Frontal cortex (tissue), 3 donors: ENCODE measurements at regions not wholly inside any gene's neighbourhood (a gene's known extent, or its start where the extent isn't known, plus 50 kb on each side); places are given as distances from the start of the nearest gene placed in this dataset.

ENCODE experiments used
- DNase-seq, 2 donors: peaks; one replicate each; pipeline ENCODE4 v3.0.0; 2012; ENCODE audit warnings: low spot score in 2 of 2
- FAIRE-seq: peaks from 2 replicates; lab custom pipeline; 2012; peaks lifted over from hg19 to GRCh38; lab: Jason Lieb, UNC
- donor health status: control.
- donor health status: control.
- donor health status: control.

DNA sequence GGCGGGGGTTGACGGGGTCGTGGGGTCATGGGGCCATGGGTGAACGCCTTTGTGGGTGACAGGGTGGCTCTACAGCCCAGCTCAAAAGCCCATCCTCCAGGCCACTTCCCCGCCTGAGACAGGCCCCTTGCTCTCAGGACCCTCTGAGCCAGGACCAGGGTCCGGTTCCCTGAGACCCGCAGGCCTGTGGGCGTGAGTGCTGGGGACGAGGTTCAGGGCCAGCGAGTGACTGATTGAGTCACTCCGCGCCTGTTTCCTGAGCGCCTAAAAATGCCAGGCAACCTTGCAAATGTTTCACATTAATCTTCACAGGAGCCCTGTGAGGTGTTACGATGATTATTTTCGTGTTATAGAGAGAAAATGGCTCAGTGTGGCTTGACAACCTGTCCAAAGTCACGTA lies 97.8 kb downstream of the ZNF674 start:
- no peak for FAIRE-seq
- DNase-seq: no peak

DNA sequence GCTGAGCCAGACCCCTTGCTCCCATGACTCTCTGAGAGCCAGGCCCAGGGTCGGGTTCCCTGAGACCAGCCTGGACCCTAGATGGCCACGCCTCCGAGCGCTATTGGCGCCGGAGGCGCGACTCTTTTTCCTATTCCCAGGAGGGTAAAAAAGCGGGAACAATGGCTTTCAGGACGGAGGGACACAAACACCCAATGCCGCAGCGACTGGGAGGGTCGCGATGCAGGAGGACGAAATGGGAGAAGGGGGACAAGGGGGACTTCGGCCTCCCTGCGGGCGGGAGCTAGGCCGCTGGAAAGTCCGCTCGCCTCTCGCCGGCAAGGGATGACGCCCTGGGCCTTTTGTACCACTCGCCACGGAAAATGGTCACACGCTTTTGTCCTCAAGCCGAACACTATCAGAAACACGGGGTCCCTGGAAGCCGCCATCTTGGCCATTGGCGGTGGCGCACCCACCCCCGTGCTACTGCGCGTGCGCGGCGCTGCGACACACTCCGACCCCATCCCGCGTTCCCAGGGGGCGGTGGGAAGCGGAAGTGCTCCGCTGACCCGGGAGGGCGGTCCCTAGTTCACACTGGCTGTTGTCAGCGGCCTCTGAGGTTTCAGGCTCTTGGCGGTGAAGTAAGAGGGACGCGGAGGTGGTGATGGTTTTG lies 98.4 kb downstream of the ZNF674 start:
- FAIRE-seq (no peak), DNase-seq (peak; percentile 64 to 77)

DNA sequence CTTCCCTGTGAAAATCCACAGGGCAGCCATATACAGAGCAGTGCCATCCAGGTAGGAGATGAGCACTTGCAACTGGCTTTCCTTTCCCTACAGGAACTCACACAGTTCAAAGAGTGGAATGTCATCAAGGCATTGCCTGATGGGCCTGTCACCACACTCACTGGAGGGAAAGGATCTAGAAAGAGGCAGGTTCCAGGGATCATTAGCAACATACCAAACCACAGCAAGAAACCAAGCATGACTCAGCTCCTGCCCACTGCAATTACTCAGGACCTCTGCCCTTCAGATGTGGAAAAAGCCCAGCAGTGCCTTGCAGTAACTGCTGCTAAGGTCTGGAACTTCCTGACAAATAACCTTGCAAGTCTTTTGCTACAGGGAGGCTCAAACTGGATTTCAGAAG lies 101.2 kb downstream of the ZNF674 start:
- no peak for FAIRE-seq
- no peak for DNase-seq

DNA sequence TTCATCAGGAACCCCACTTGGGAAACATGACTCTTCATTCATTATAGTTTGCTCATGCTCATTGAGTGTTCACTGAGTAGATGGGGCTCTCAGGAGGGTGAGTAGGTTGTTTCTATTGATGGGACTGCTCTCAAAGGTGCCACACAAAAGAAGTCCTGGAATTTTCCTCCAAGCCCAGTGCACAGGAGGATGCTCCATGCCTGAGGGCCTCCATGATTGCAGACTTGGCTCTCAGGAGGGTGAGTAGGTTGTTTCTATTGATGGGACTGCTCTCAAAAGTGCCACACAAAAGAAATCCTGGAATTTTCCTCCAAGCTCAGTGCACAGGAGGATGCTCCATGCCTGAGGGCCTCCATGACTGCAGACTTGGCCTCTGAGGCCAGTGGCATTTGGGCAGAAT lies 108.5 kb downstream of the ZNF674 start:
- no peak for FAIRE-seq
- no peak for DNase-seq

DNA sequence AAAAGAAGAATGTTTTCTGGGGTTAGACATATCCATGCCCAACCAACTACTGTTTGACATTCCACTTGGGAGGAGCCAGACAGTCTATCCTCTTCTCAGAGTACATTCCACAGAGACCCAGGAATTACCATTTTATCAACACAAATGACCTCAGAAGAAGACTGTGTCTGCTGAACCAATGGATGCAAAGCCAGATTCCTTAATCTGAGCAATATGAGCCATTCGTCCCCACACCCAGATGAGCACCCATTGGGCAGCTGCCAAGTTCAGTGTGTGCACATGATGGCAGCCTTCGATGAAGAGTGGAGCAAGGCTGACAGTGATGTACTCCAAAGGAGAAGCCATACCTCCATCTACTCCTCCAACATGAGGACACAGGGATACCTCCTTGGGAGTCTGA lies 111.3 kb downstream of the ZNF674 start:
- no peak for FAIRE-seq
- DNase-seq: no peak

DNA sequence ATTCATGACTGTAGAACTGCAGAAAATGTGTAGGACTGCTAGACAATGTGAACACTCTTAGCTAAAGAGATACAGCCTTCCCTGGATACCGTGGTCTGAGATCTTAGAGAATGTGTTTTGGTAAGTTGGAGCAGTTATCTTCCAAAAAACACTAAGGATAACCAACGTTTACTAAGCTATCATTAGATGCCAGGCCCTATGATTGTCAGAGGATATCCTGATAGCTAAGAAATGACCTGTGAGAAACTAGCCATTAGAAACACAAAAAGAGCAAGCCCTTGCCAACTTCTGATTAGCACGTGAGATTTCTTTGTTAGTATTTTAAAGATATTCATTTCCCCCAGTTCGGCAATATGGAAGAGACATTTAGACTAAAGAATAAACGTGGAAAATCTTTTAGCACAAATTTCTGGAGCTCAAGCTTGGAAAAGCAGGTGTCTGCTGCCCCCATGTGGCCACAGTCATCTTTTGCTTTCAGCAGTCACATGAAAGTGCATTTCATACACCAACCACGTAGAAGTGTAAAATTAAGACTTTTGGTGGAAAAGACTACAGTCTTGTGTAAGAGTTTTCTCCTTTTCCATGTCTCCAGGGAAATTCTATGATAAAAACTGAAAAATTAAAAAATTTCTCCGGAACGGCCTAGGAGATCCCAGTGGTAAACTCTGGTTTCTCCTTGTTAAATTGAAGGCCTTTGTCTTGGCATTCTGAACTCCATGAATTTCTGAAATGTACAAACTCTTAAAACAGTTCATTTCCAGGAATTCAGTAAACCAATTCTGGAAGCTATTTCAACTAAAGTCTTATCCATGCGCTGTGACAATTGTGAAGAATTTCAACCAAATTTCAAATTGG lies 136.4 kb downstream of the ZNF674 start:
- FAIRE-seq (peak; percentile 78), DNase-seq (peak; percentile 21 to 39)

DNA sequence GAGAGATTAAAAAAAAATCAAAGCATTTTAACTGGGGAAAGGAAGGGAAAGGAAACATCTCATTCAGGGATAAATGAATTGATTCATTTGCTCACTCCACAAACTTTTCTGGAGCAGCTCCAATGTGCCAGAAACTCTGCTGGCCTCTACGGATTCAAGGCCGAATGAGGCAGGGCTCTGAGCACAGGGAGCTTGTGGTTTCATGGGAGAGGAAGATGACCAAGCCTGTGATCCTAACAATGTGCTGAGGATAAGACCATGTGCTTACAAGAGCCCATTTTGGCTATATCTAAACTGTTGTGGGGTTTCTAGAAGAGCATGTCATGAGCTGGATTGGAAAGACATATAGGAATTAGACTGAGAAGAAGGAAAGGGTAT lies 137.5 kb downstream of the ZNF674 start:
- FAIRE-seq (no peak), DNase-seq (no peak)

DNA sequence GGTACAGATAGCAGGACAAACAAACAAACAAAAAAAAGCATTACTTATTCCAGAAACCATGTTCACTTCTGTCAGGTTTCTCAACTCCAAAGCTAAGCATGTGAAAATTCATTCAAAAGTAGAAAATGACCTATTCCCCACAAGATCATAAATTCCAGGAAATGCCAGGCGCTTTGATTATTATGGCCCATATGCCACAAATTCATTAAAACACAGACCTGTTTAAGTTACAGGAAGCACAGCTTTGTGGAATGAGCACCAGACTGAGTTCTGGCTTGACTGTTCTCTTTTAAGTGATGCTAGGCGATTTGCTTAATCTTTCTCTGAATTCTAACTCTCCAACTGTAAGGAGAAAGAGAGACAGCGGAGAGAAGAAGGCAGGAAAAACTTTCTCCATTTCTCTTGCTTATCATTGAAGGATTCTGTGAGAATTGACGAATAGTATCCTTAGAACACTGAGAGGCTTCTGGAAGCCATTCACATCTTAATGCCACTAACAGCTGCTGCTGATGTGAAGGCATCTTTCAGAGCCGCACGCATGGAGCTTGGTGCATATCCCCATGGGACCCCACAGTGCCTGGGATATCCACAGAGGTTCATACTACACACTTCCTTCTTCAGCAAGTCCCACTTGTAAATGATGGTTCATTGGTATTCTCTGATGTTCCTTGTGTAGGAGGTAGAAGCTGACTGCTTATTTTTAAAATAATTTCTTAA lies 138.0 kb downstream of the ZNF674 start:
- DNase-seq (no peak), FAIRE-seq (no peak)

DNA sequence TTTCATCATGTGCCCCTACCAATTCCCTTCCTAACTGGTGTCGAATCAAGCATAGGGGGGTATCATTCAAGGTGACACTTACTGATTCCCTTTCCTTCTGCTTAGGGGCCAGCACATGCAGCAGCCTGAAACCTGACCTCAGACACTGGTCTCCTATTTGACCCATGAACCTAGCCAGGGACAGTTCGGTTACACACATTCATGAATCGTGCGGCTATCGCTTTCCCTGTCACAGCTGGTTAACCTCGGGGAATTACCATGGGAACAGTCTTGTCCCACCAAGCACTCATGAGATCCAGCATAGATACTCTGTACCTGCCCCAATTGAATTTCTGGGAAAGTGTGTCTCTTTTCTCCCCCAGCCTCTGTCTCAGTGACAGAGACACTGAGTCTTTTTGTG lies 140.4 kb downstream of the ZNF674 start:
- FAIRE-seq: no peak
- no peak for DNase-seq

DNA sequence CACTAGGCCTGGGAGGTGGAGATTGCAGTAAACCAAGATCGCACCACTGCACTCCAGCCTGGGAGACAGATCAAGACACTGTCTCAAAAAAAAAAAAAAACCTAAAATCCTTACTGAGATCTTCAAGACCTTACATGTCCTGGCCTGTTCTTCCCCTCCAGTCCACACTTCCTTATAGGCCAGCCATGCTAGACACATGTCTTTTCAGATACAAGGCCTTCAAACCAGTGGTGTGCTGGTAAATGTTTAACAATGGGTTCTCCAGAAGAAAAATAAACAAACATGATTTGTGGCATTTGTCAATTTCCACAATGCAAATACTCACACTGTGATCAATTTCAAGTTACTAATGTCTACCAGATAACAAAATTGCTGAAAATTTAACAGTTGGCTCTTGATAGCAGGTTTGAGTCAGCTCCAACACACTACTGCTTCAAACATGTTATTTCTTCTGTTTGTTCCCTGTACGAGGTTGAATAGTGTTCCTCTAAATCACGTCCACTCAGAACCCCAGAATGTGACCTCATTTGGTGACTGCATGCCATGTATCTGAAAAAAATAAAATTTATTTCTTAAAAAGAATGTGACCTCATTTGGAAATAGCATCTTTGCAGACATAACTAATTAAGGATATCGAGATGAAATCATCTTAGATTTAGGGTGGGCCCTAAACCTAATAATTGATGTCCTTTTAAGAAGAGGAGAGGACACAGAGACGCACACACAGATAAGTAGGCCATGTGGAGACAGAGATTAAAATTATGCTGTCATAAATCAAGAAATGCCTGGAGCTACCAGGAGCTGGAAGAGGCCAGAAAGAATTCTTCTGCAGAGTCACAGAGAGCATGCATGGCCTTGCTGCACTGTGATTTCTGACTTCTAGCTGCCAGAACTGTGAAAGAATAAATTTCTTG lies 144.4 kb downstream of the ZNF674 start:
- FAIRE-seq: no peak
- DNase-seq: no peak

DNA sequence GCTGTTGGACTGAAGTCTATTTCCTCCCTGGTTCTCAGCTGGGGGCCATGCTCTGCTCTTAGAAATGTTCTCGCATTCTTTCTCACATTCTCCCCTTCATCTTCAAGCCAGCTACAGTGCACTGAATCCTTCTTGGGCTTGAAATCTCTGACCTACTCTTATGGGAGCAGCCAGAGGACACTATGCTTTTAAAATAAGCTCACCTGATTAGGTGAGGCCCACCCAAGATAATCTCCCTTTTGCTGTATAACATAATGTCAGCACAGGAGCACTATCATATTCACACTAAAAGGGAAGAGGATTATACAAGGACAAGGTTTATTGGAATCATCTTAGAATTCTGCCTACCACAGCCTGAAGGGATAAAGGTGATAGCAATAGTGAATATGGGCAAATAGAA lies 146.3 kb downstream of the ZNF674 start:
- no peak for FAIRE-seq
- no peak for DNase-seq

DNA sequence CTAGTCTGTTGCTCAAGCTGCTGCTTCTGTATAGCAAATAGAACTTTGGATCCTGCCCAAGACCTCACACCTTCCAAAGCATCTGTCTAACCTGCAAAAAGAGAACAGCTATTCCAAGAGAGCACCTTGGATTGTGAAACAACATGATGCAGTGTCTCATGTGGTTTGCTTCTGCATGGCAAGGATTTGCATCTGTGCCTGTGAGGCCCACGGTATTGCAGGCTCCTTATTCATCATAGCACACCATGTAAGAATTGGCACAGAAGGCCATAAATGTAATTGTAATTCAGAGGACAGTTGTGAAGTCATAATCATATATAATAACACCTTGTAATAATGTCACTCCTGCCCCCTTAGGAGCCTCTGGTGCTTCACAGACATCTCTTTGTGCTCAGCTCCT lies 147.1 kb downstream of the ZNF674 start:
- DNase-seq: no peak
- FAIRE-seq: no peak

DNA sequence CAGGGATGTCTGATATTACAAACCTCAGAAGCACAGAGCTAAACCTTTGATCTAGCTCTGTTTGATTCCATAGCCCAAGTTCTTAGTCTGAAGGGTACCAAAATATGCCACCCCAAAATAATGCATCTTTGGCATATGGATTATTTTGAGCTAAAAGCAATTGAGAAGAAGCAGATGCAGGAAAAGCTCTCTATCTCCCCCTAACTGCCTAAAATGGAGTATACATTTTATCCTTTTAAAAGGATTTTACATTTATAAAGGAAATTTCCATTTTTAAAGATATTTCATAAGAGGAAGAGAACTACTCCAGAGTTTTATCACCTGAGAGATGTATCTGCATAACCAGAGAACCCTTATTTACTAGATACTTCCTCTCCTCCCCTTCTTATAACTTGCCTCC lies 158.7 kb downstream of the ZNF674 start:
- no peak for FAIRE-seq
- DNase-seq: no peak

DNA sequence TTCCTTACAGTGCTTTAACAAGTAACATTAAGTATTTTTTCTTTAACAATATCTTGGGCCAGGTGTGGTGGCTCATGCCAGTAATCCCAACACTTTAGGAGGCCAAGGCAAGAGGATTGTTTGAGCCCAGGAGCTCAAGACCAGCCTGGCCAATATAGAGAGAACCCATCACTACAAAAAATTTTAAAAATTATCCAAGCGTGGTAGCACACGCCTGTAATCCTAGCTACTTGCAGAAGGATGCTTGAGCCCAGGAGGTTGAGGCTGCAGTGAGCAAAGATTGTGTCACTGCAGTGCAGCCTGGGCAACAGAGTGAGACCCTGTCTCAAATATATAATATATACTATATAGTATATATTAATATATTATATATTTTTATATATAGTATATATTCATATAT lies 162.2 kb downstream of the ZNF674 start:
- DNase-seq: no peak
- FAIRE-seq: no peak

DNA sequence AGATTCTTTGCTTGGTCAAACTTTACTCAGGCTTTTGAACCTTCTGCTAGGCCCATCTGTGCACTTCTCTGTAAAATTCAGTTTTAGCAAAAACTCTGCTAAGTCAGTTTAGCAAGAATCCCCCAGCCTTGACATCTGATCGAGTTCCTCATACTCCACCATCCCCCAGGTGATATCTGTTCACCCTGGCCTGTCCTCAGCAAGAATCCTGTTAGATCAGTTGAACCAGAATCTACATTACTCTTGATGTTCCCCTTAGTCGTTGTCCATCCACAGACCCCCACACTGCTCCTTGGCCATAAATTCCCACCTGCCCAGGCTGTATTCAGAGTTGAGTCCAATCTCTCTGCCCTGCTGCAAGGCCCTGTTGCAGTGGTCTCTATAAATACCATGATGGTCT lies 162.6 kb downstream of the ZNF674 start:
- no peak for DNase-seq
- FAIRE-seq: no peak

DNA sequence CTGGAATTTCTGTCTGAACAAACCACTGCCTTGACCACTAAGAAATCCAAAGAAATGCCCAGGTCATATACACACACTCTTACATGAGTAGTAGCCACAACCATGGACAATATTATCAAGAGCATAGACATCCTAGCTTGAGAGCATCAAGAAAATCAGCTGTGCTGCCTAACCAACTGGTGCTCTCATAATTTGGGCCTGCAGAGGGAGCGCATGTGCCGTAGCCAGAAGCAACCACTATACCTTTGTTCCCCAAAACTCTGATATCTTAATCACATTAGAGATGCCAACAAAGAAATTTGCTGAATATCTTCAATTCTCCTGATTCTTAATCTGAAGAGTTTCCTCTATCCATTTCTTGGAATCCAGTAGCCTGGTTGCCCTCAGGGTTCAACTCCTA lies 163.6 kb downstream of the ZNF674 start:
- DNase-seq: no peak
- no peak for FAIRE-seq

DNA sequence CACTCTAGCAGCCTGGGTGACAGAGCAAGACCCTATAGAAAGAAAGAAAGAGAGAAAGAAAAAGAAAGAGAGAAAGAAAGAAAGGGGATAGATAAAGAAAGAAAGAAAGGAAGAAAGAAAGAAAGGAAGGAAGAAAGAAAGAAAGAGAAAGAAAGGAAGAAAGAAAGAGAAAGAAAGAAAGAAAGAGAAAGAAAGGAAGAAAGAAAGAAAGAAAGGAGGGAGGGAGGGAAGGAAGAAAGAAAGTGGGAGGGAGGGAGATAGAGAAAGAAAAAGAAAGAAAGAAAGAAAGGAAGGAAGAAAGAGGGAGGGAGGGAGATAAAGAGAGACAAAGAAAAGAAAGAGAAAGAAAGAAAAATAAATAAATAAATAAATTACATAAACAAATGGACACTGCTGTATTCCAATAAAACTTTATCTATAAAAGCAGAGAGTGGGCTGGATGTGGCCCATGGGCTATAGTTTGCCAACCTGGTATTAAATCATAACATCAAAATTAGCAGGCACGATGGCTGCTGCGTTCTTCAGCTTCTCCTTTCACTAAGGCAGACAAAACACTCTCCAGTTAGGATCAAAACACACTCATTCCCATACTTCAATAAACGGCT lies 165.0 kb downstream of the ZNF674 start:
- DNase-seq: no peak
- no peak for FAIRE-seq

DNA sequence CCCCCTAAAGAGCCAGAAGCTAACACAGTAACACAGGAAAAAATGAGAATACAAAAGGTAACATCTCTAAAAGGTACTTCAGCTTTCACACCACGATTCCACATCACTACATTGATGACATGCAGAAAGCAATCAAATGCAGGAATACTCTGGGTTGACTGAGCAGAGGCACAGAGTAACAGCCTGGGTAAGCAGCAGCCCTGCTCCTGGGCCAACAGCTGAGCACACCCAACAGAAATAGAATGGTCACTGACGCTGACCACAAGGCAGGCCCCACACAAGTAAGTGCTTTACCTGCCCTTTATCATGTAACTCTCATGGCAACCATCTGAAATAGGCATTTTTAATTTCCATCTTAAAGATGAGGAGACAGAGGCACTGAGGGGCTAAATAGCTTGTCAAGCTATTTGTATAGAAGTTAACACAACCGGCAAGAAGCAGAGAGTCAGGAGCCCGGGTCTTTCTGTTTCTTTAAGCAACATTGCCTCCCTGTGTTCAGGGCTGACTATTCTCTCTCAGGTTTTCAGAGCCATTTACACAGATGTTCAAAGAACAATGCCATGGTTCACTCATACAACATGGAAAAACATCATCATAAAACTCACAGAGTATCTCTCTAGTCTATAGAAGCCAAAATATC lies 168.9 kb downstream of the ZNF674 start:
- DNase-seq (peak in 1 of 2 donors; percentile 10), FAIRE-seq (no peak)

DNA sequence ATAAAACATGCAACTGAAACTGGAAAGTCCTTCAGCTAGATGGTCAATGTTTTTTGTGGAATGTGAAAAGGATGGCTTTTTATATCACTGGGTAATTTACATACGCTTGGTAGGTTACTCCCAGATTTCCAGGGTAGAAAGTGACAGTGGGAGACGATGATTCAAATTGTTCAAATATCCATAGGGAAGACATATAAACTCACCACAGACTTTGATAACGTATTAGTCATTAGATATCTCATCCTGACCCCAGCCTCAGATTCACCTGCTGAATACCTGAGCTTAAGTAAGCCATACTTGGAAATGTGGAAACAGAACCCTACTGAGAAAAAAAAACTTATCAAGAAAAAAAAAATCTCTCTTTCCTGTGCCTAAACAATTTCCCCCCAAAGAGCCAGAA lies 169.4 kb downstream of the ZNF674 start:
- FAIRE-seq: no peak

More for the DNA sequence above, 169.4 kb downstream of the ZNF674 start:
- no peak for DNase-seq
